Chondrocyte (in vitro differentiated cells): ENCODE measurements at regions not wholly inside any gene's neighbourhood (a gene's known extent, or its start where the extent isn't known, plus 50 kb on each side); places are given as distances from the start of the nearest gene placed in this dataset.
A peak's percentile ranks its signal among the peaks of the same experiment; 100 is the strongest.
"Not testable (repeated sequence)": the region's sequence is repeated elsewhere in the genome, so short reads cannot be mapped to it uniquely, and the experiment has no call there.

Experiments used
- DNase-seq: peaks from one replicate; pipeline ENCODE4 v3.0.0; 2021; ENCODE audit warnings: mixed read lengths, low spot score
- H3K27ac Mint-ChIP-seq: one replicate; pipeline ENCODE4 v1.8.0; 2021; ENCODE audit warnings: mild to moderate bottlenecking, moderate library complexity, mixed read lengths; ENCODE audit not compliant: unreplicated experiment
- H3K27me3 Mint-ChIP-seq: 2 replicates; pipeline ENCODE4 v1.8.0; 2021; ENCODE audit warnings: low read depth, mixed read lengths
- H3K36me3 Mint-ChIP-seq: 2 replicates; pipeline ENCODE4 v1.8.0; 2021; ENCODE audit warnings: low read depth, mixed read lengths
- H3K4me1 Mint-ChIP-seq: 2 replicates; pipeline ENCODE4 v1.8.0; 2021; ENCODE audit warnings: low read depth, mild to moderate bottlenecking, mixed read lengths
- H3K4me3 Mint-ChIP-seq: one replicate; pipeline ENCODE4 v1.8.0; 2021; ENCODE audit warnings: mild to moderate bottlenecking, moderate library complexity, mixed read lengths; ENCODE audit not compliant: unreplicated experiment
- H3K9me3 Mint-ChIP-seq: 2 replicates; pipeline ENCODE4 v1.8.0; 2021; ENCODE audit warnings: low read depth, mixed read lengths
- CTCF ChIP-seq: fragments of 200-600 bp; sonication (generic); IDR thresholded peaks from 2 replicates; pipeline ENCODE4 v1.5.0; 2021; ENCODE audit warnings: antibody characterized with exemption, mild to moderate bottlenecking, moderate library complexity

GRCh38 chr13:21268485-21268884, 92.0 kb downstream of the MRPL57 start:
- not testable (repeated sequence) for H3K4me3 Mint-ChIP-seq, H3K27me3 Mint-ChIP-seq, DNase-seq, H3K27ac Mint-ChIP-seq, H3K9me3 Mint-ChIP-seq, H3K4me1 Mint-ChIP-seq, H3K36me3 Mint-ChIP-seq
- TF ChIP-seq CTCF = peak; percentile 61

GRCh38 chr13:21272439-21272838, 96.0 kb downstream of the MRPL57 start:
- DNase-seq, H3K27me3 Mint-ChIP-seq, H3K27ac Mint-ChIP-seq, H3K4me1 Mint-ChIP-seq, H3K9me3 Mint-ChIP-seq, H3K36me3 Mint-ChIP-seq, H3K4me3 Mint-ChIP-seq: not testable (repeated sequence)

GRCh38 chr13:21274457-21274856, 98.0 kb downstream of the MRPL57 start:
- H3K27ac Mint-ChIP-seq, DNase-seq, H3K4me1 Mint-ChIP-seq, H3K36me3 Mint-ChIP-seq, H3K4me3 Mint-ChIP-seq, H3K27me3 Mint-ChIP-seq, H3K9me3 Mint-ChIP-seq: not testable (repeated sequence)

GRCh38 chr13:21282065-21282464, 105.6 kb downstream of the MRPL57 start:
- Mint-ChIP-seq H3K27ac (no peak overlapping the region), H3K27me3 (peaks cover 32% of the 10 kb centered on the region), H3K4me3 (no peak overlapping the region), H3K36me3 (no peaks in the 10 kb centered on the region), H3K9me3 (no peaks in the 10 kb centered on the region), H3K4me1 (no peaks in the 10 kb centered on the region)
- no peak for TF ChIP-seq CTCF
- no peak for DNase-seq

GRCh38 chr13:21287331-21287907, 111.0 kb downstream of the MRPL57 start:
- no peak for TF ChIP-seq CTCF
- H3K27ac Mint-ChIP-seq = no peak overlapping the region

GRCh38 chr13:21289475-21289874, 113.0 kb downstream of the MRPL57 start:
- H3K9me3 Mint-ChIP-seq = no peaks in the 10 kb centered on the region
- TF ChIP-seq CTCF = no peak
- no peak for DNase-seq
- no peaks in the 10 kb centered on the region for H3K36me3 Mint-ChIP-seq
- H3K27ac Mint-ChIP-seq = no peak overlapping the region
- H3K27me3 Mint-ChIP-seq = peaks cover 14% of the 10 kb centered on the region
- no peaks in the 10 kb centered on the region for H3K4me1 Mint-ChIP-seq
- H3K4me3 Mint-ChIP-seq = no peak overlapping the region

More at GRCh38 chr13:21287331-21287907, 111.0 kb downstream of the MRPL57 start:
- DNase-seq = no peak
- Mint-ChIP-seq H3K36me3 (no peaks in the 10 kb centered on the region), H3K4me1 (no peaks in the 10 kb centered on the region), H3K4me3 (no peak overlapping the region), H3K9me3 (no peaks in the 10 kb centered on the region), H3K27me3 (peaks cover 16% of the 10 kb centered on the region)

- not testable (repeated sequence) for H3K36me3 Mint-ChIP-seq, H3K4me3 Mint-ChIP-seq, H3K9me3 Mint-ChIP-seq, H3K4me1 Mint-ChIP-seq, H3K27me3 Mint-ChIP-seq, DNase-seq, H3K27ac Mint-ChIP-seq
These were observed 114.1 kb downstream of the MRPL57 start for GRCh38 chr13:21290442-21291002.
